H1 (cell line): ENCODE measurements at regions not wholly inside any gene's neighbourhood (a gene's known extent, or its start where the extent isn't known, plus 50 kb on each side); places are given as distances from the start of the nearest gene placed in this dataset.

Source experiments
- CTCF ChIA-PET: fragments of 300-600 bp; sonication (Branson Sonifier 250); formaldehyde crosslinking; loops from one replicate; lab custom pipeline; 2021; ENCODE audit not compliant: partially characterized antibody; lab: Charles Lee
- POLR2A ChIA-PET: fragments of 300-600 bp; sonication (Branson Sonifier 250); formaldehyde crosslinking; loops from one replicate; lab custom pipeline; 2021; ENCODE audit warnings: inconsistent platforms; ENCODE audit not compliant: partially characterized antibody; lab: Charles Lee
- DNase-seq, 2 experiments: peaks; one replicate each; pipeline versions ENCODE4 v3.0.0 to v3.0.0-alpha.2; 2010 to 2022; ENCODE audit warnings: low spot score in 2 of 2, low read depth in 1 of 2, mixed read lengths in 1 of 2
- FAIRE-seq: peaks from 2 replicates; lab custom pipeline; 2011; peaks lifted over from hg19 to GRCh38; lab: Jason Lieb, UNC
- H2AFZ ChIP-seq: 2 replicates; pipeline ENCODE4 v1.8.1; 2012; ENCODE audit warnings: low read length, inconsistent platforms
- H2AK5ac ChIP-seq: 2 replicates; pipeline ENCODE4 v1.6.1; 2013; ENCODE audit warnings: low read depth, low read length
- H2BK120ac ChIP-seq: replicated peaks from 2 replicates; pipeline ENCODE3; 2013; ENCODE audit warnings: low read depth, low read length, inconsistent platforms
- H2BK12ac ChIP-seq: 2 replicates; pipeline ENCODE4 v1.6.1; 2013; ENCODE audit warnings: low read depth, low read length
- H2BK15ac ChIP-seq: 2 replicates; pipeline ENCODE4 v1.6.1; 2013; ENCODE audit warnings: low read length
- H2BK20ac ChIP-seq: 2 replicates; pipeline ENCODE4 v1.6.1; 2013; ENCODE audit warnings: low read length
- H2BK5ac ChIP-seq: 2 replicates; pipeline ENCODE4 v1.6.1; 2013; ENCODE audit warnings: low read depth, low read length
- H3K14ac ChIP-seq: 2 replicates; pipeline ENCODE4 v1.6.1; 2013; ENCODE audit warnings: inconsistent platforms; ENCODE audit not compliant: insufficient read length
- H3K18ac ChIP-seq: 2 replicates; pipeline ENCODE4 v1.6.1; 2013; ENCODE audit warnings: low read length; ENCODE audit errors: extremely low read depth
- H3K23ac ChIP-seq: 2 replicates; pipeline ENCODE4 v1.6.1; 2013; ENCODE audit warnings: inconsistent platforms; ENCODE audit not compliant: insufficient read length
- H3K23me2 ChIP-seq: 2 replicates; pipeline ENCODE4 v1.6.1; 2013; ENCODE audit warnings: low read depth, low read length
- H3K27ac ChIP-seq: 2 replicates; pipeline ENCODE4 v1.6.1; 2011; ENCODE audit warnings: low read depth, low read length, inconsistent platforms
- H3K27me3 ChIP-seq, 4 experiments: replicated peaks in 1 of 4; 1 replicate in 1 of 4; 2 replicates in 3 of 4; pipeline versions ENCODE4 v1.6.1 to v1.8.1; 2011 to 2013; ENCODE audit warnings: low read length in 3 of 4, mild to moderate bottlenecking in 3 of 4, inconsistent platforms in 2 of 4, mixed read lengths in 2 of 4, moderate library complexity in 1 of 4; ENCODE audit not compliant: control insufficient read depth in 3 of 4, insufficient read depth in 3 of 4; ENCODE audit errors: extremely low read depth in 1 of 4
- H3K36me3 ChIP-seq, 4 experiments: 2 replicates each; pipeline versions ENCODE4 v1.6.1 to v1.8.1; 2011 to 2013; ENCODE audit warnings: mild to moderate bottlenecking in 4 of 4, low read length in 3 of 4, moderate library complexity in 2 of 4, control low read depth in 1 of 4, inconsistent platforms in 1 of 4; ENCODE audit not compliant: insufficient read depth in 4 of 4, control insufficient read depth in 2 of 4
- H3K4ac ChIP-seq: replicated peaks from 2 replicates; pipeline ENCODE3; 2013; ENCODE audit warnings: low read length, low read depth, mixed read lengths, inconsistent platforms; ENCODE audit not compliant: insufficient read length
- H3K4me1 ChIP-seq, 4 experiments: replicated peaks in 1 of 4; 1 replicate in 1 of 4; 2 replicates in 3 of 4; pipeline versions ENCODE4 v1.6.1 to v1.8.1; 2011 to 2013; ENCODE audit warnings: low read length in 3 of 4, inconsistent platforms in 2 of 4, mixed read lengths in 1 of 4; ENCODE audit not compliant: insufficient read depth in 4 of 4, control insufficient read depth in 3 of 4
- H3K4me2 ChIP-seq, 2 experiments: 2 replicates each; pipeline versions ENCODE4 v1.6.1 to v1.8.1; 2011 to 2013; ENCODE audit warnings: low read depth in 2 of 2, low read length in 2 of 2, control low read depth in 1 of 2, inconsistent platforms in 1 of 2, mild to moderate bottlenecking in 1 of 2; ENCODE audit not compliant: insufficient read depth in 1 of 2
- H3K4me3 ChIP-seq, 4 experiments: fragments of 200-600, 300-600 bp in 1 of 4; sonication (generic), shearing (Covaris generic), sonication (Bioruptor Twin) in 1 of 4; 2 replicates each; pipeline versions ENCODE4 v1.5.1 to v1.8.1; 2011 to 2016; ENCODE audit warnings: low read length in 4 of 4, low read depth in 3 of 4, control low read depth in 2 of 4, inconsistent platforms in 2 of 4, mild to moderate bottlenecking in 2 of 4, mixed read lengths in 1 of 4, moderate library complexity in 1 of 4; ENCODE audit not compliant: insufficient read depth in 2 of 4; ENCODE audit errors: extremely low read depth in 1 of 4
- H3K56ac ChIP-seq: replicated peaks from 2 replicates; pipeline ENCODE3; 2013; ENCODE audit warnings: low read depth, mild to moderate bottlenecking, mixed read lengths, low read length, inconsistent platforms; ENCODE audit not compliant: insufficient read length
- H3K79me1 ChIP-seq: 2 replicates; pipeline ENCODE4 v1.6.1; 2013; ENCODE audit warnings: low read depth, low read length, control low read depth
- H3K79me2 ChIP-seq, 2 experiments: 2 replicates each; pipeline versions ENCODE4 v1.6.1 to v1.8.1; 2012 to 2013; ENCODE audit warnings: low read length in 2 of 2, mild to moderate bottlenecking in 2 of 2, inconsistent platforms in 1 of 2; ENCODE audit not compliant: insufficient read depth in 2 of 2, control insufficient read depth in 1 of 2
- H3K9ac ChIP-seq, 4 experiments: replicated peaks in 1 of 4; 1 replicate in 1 of 4; 2 replicates in 3 of 4; pipeline versions ENCODE4 v1.6.1 to v1.8.1; 2011 to 2013; ENCODE audit warnings: low read depth in 3 of 4, low read length in 3 of 4, control low read depth in 2 of 4, mild to moderate bottlenecking in 2 of 4, moderate library complexity in 2 of 4, inconsistent platforms in 1 of 4; ENCODE audit errors: extremely low read depth in 1 of 4
- H3K9me3 ChIP-seq, 2 experiments: 2 replicates each; pipeline versions ENCODE4 v1.6.1 to v1.8.1; 2012 to 2013; ENCODE audit warnings: mild to moderate bottlenecking in 2 of 2, moderate library complexity in 2 of 2, control low read depth in 1 of 2, inconsistent platforms in 1 of 2, low read depth in 1 of 2, low read length in 1 of 2, mixed read lengths in 1 of 2; ENCODE audit not compliant: insufficient read depth in 2 of 2
- H4K20me1 ChIP-seq, 2 experiments: replicated peaks in 1 of 2; 2 replicates each; pipeline versions ENCODE3 to v1.8.1; 2011 to 2013; ENCODE audit warnings: inconsistent platforms in 2 of 2, low read length in 2 of 2, mild to moderate bottlenecking in 1 of 2; ENCODE audit not compliant: insufficient read depth in 2 of 2, control insufficient read depth in 1 of 2
- H4K5ac ChIP-seq: 2 replicates; pipeline ENCODE4 v1.6.1; 2013; ENCODE audit warnings: low read length, low read depth, mixed read lengths, inconsistent platforms; ENCODE audit not compliant: insufficient read length
- H4K8ac ChIP-seq: 2 replicates; pipeline ENCODE4 v1.8.0; 2013; ENCODE audit warnings: mild to moderate bottlenecking, moderate library complexity, low read length, inconsistent platforms; ENCODE audit not compliant: insufficient read depth; ENCODE audit errors: extremely low read depth
- H4K91ac ChIP-seq: replicated peaks from 2 replicates; pipeline ENCODE3; 2013; ENCODE audit warnings: low read length, mixed read lengths, inconsistent platforms; ENCODE audit not compliant: insufficient read length
- ASH2L ChIP-seq: fragments of 200-600, 300-600 bp; sonication (generic); IDR thresholded peaks from one replicate; pipeline ENCODE4 v1.7.1; 2017; ENCODE audit warnings: low read length
- MAFK ChIP-seq: IDR thresholded peaks from 2 replicates; pipeline ENCODE4 v1.6.1; 2012; ENCODE audit warnings: low read depth, mild to moderate bottlenecking, improper control_type of control experiment, low read length
- RNF2 ChIP-seq: fragments of 200-900, 300-1000 bp; sonication (generic); IDR thresholded peaks from 2 replicates; pipeline ENCODE4 v1.7.1; 2016; ENCODE audit warnings: borderline replicate concordance, low read depth, mild to moderate bottlenecking, antibody characterized with exemption, low read length; ENCODE audit not compliant: poor library complexity, severe bottlenecking; ENCODE audit errors: missing control alignments
- SP1 ChIP-seq: IDR thresholded peaks from 2 replicates; pipeline ENCODE4 v1.6.1; 2011; ENCODE audit warnings: low read depth, low read length

DNA sequence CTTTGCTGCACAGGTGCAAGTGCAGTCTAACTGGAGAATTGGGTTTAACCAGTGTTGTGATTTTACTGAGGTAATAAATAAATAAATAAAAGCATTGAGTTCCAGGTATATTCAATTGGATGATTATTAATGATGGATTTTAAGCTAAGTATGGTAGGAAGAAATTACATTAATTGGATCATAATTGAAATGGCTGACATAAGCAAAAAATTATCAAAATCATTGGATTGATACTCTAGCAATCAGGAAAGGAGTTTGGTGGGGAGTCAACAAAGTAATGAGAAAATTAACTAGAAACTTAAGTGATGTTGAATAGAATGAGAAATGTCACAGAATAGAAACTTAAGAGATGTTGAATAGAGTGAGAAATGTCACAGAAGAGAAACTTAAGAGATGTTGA, 981.9 kb downstream of the SI start:
- Histone ChIP-seq H2AFZ (no peak overlapping the region), H3K23me2 (no peaks in the 10 kb centered on the region), H2BK120ac (no peak overlapping the region), H3K79me2 (no peaks in the 10 kb centered on the region), H4K8ac (no peak overlapping the region), H3K79me1 (no peaks in the 10 kb centered on the region), H2BK12ac (no peak overlapping the region), H3K4ac (no peak overlapping the region), H2BK5ac (no peak overlapping the region), H3K18ac (no peak overlapping the region), H3K27ac (no peak overlapping the region), H4K20me1 (no peaks in the 10 kb centered on the region), H2AK5ac (no peak overlapping the region), H2BK20ac (no peak overlapping the region), H3K9me3 (no peaks in the 10 kb centered on the region), H3K36me3 (no peaks in the 10 kb centered on the region), H3K27me3 (no peaks in the 10 kb centered on the region), H3K9ac (no peak overlapping the region), H3K4me1 (no peaks in the 10 kb centered on the region), H3K23ac (no peak overlapping the region), H3K4me3 (no peak overlapping the region), H3K4me2 (no peak overlapping the region), H3K14ac (no peak overlapping the region), H3K56ac (no peak overlapping the region), H2BK15ac (no peak overlapping the region), H4K5ac (no peak overlapping the region), H4K91ac (no peak overlapping the region)
- no peak for TF ChIP-seq ASH2L
- TF ChIP-seq MAFK, result peak; percentile 43; the same call in 1 of the 2 replicates
- no peak for TF ChIP-seq SP1
- no peak for TF ChIP-seq RNF2
- DNase-seq (no peak), FAIRE-seq (no peak)
- ChIA-PET CTCF (no interaction called here), POLR2A (no interaction called here)
